Bronchial epithelial cell (primary cell): ENCODE measurements at regions not wholly inside any gene's neighbourhood (a gene's known extent, or its start where the extent isn't known, plus 50 kb on each side); places are given as distances from the start of the nearest gene placed in this dataset.
A peak's percentile ranks its signal among the peaks of the same experiment; 100 is the strongest.

ENCODE experiments used
- DNase-seq: peaks from one replicate; pipeline ENCODE4 v3.0.0-alpha.2; 2010; ENCODE audit warnings: low read depth
- FAIRE-seq: peaks from 2 replicates; lab custom pipeline; 2011; peaks lifted over from hg19 to GRCh38; lab: Jason Lieb, UNC
- H3K27me3 ChIP-seq: 2 replicates; pipeline ENCODE4 v1.5.1; 2011; ENCODE audit warnings: low read length; ENCODE audit not compliant: control insufficient read depth, insufficient read depth
- H3K36me3 ChIP-seq: 2 replicates; pipeline ENCODE4 v1.5.1; 2011; ENCODE audit warnings: low read length; ENCODE audit not compliant: control insufficient read depth, insufficient read depth
- H3K4me3 ChIP-seq: 2 replicates; pipeline ENCODE4 v1.5.1; 2011; ENCODE audit warnings: mild to moderate bottlenecking, low read depth, low read length, control low read depth
- TF ChIP-seq, protein P1 (sequence below): IDR thresholded peaks from 2 replicates; pipeline ENCODE4 v1.5.1; 2011; ENCODE audit warnings: mild to moderate bottlenecking, moderate library complexity, low read length, control low read depth, inconsistent platforms; ENCODE audit not compliant: insufficient read depth, severe bottlenecking

DNA sequence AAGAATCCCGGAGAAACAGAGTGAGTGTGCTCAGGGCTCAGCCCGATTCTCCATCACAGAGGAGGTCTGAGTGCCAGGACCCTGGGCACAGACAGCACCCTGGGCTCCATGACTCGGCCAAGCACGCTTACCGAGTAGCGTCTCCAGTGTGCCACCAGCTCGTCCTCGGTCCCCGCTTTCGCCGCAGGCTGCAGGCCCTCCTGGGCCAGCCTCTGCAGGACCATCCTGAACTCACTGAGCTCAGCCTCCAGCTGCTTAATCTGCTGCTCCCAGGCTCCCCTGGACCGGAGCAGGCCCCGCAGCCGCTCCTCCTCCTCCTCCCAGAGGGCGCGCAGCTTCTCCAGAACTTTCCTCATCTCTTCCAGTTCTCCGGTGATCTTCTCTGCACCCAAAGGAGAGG is 61.2 kb downstream of the SYNE3 start:
- Histone ChIP-seq H3K4me3 (no peak overlapping the region), H3K27me3 (no peaks in the 10 kb centered on the region), H3K36me3 (no peaks in the 10 kb centered on the region)
- no peak for DNase-seq
- FAIRE-seq = no peak
- TF ChIP-seq, protein P1, sequence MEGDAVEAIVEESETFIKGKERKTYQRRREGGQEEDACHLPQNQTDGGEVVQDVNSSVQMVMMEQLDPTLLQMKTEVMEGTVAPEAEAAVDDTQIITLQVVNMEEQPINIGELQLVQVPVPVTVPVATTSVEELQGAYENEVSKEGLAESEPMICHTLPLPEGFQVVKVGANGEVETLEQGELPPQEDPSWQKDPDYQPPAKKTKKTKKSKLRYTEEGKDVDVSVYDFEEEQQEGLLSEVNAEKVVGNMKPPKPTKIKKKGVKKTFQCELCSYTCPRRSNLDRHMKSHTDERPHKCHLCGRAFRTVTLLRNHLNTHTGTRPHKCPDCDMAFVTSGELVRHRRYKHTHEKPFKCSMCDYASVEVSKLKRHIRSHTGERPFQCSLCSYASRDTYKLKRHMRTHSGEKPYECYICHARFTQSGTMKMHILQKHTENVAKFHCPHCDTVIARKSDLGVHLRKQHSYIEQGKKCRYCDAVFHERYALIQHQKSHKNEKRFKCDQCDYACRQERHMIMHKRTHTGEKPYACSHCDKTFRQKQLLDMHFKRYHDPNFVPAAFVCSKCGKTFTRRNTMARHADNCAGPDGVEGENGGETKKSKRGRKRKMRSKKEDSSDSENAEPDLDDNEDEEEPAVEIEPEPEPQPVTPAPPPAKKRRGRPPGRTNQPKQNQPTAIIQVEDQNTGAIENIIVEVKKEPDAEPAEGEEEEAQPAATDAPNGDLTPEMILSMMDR = no peak

DNA sequence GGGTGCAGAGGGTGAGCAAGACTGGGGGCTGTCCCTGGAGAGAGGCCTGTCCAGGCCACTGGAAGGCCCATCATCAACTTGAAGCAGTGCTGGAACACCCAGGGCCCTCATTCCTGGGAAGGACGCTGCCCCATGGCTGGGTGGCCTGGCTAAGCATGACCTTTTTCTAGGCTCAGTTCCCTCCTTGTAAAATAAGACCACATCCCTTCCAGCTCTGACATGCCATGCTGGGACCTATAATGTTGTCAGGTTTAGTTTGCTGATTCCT is 62.8 kb downstream of the SYNE3 start:
- Histone ChIP-seq H3K4me3 (no peak overlapping the region), H3K36me3 (no peaks in the 10 kb centered on the region), H3K27me3 (no peaks in the 10 kb centered on the region)
- FAIRE-seq (no peak), DNase-seq (no peak)
- TF ChIP-seq, protein P1 = no peak

DNA sequence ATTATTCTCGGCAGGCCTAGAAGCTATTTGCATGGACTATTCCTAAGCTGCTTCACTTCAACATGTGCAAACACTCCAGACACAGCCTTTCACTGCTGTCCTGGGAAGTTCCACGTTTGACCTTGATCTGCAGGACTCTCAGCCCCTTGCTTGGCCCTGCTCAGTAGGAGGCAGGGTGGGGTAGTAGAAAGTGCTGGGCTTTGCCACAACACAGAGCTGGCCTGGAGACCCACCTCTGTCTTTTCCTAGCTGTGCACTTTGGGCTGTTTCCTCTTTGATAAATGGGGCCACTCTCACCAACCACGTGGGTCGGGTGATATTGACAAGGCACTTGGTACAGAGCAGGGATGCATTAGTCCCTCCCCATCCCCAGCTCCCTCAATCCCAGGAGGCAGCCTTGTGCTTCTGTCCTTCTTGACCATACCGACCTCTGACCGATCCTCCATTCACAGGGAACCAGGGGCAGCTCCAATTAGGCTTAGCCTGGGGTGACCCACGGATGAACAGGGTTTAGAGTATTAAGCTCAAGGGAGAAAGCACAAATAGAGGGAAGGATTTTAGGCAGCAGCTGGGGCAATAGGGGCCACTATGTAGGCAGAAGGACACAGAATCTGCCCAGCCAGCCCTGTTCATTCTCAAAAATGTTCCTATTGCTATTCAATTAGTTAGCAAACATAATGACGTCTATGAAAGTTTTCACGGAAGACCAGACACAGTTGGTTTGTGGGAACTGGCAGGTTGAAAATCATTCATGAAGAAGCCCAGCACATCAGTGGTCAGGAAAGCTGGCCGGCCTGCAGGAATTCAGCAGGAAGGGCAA is 63.3 kb downstream of the SYNE3 start:
- Histone ChIP-seq H3K27me3 (no peaks in the 10 kb centered on the region), H3K4me3 (no peak overlapping the region), H3K36me3 (no peaks in the 10 kb centered on the region)
- TF ChIP-seq, protein P1 = no peak
- FAIRE-seq (no peak), DNase-seq (no peak)

DNA sequence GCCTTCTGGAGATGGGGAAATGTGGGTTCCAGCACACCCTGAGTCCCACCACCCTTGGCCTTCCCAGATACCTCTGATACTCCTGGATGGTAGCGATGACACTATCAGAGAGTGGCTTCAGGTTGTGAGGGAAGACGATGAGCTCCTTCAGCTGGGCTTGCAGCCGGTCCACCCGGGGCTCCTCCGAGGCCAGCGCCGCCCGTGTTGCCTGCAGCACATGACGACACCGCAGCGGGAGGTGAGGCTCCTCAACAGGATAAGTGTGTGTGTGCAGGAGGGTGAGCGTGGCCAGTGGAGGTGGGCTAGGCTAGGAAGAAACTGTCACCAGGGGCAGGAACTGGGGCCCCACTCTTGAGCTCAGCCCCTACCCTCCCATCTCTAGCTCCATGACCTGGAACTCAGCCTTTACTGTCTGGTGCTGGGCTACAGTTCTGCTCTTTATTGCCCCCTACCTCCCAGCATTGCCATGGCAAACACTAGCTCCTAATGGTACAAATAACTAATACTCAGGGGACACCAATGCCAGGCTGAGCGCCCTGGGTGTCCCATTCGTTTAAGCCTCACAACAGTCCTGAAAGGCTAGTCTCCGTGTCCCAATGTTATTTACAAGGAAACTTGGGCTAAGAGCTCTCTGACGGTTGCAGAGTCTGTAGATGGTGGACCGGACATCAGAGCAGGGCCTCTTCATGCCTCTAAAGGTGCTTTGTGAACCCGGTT is 64.1 kb downstream of the SYNE3 start:
- no peak overlapping the region for H3K4me3 ChIP-seq
- no peaks in the 10 kb centered on the region for H3K36me3 ChIP-seq
- DNase-seq (peak; percentile 9), FAIRE-seq (peak; percentile 76)
- H3K27me3 ChIP-seq = no peaks in the 10 kb centered on the region
- TF ChIP-seq, protein P1 = peak; percentile 46

DNA sequence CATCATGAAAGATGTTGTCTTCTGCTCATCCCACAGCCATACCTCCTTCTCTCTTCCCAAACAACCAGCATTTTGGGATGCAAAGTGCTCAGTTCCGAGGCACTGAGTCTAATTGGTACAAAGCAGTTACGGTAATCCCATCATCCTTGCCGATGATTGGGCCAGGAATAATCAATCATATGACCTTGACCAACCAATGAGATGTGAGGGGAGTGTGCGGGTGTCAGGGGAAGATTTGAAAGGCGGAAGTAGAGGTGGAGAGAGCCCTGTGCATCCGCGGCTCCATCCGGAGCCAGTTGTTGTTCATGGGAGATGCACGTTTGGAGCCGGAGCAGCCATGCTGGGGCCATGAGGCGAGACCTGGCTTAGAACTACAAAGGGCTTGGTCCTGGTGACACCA is 67.3 kb downstream of the SYNE3 start:
- DNase-seq = no peak
- H3K27me3 ChIP-seq = no peaks in the 10 kb centered on the region
- no peak for FAIRE-seq
- H3K36me3 ChIP-seq = no peaks in the 10 kb centered on the region
- H3K4me3 ChIP-seq = no peak overlapping the region
- TF ChIP-seq, protein P1 = no peak
